OCI-LY3 (cell line): ENCODE measurements at regions not wholly inside any gene's neighbourhood (a gene's known extent, or its start where the extent isn't known, plus 50 kb on each side); places are given as distances from the start of the nearest gene placed in this dataset.

Experiments used
- H2AFZ ChIP-seq: fragments of 200-600, 300-600 bp; shearing (Covaris generic); 2 replicates; pipeline ENCODE4 v1.6.0; 2014; ENCODE audit warnings: antibody characterized with exemption, low read depth, low read length
- H3K27ac ChIP-seq: fragments of 200-600, 300-600 bp; sonication (generic); 2 replicates; pipeline ENCODE4 v1.5.1; 2014; ENCODE audit warnings: mild to moderate bottlenecking, low read length, moderate library complexity, mixed read lengths
- H3K27me3 ChIP-seq: fragments of 200-600, 300-600 bp; sonication (generic); 2 replicates; pipeline ENCODE4 v1.6.1; 2014; ENCODE audit warnings: low read depth, low read length, mixed read lengths
- H3K36me3 ChIP-seq: fragments of 200-600, 300-600 bp; sonication (generic); replicated peaks from 2 replicates; pipeline ENCODE3; 2014; ENCODE audit warnings: low read depth, low read length, mixed read lengths
- H3K4me1 ChIP-seq: fragments of 300-600, 200-600 bp; sonication (generic); 2 replicates; pipeline ENCODE4 v1.6.1; 2014; ENCODE audit warnings: low read length, mixed read lengths
- H3K4me2 ChIP-seq: fragments of 200-600, 300-600 bp; sonication (generic); 2 replicates; pipeline ENCODE4 v1.6.1; 2014; ENCODE audit warnings: low read length, mixed read lengths
- H3K4me3 ChIP-seq: fragments of 300-600, 200-600 bp; sonication (generic); 2 replicates; pipeline ENCODE4 v1.5.1; 2014; ENCODE audit warnings: antibody characterized with exemption, mild to moderate bottlenecking, low read length, moderate library complexity
- H3K79me2 ChIP-seq: fragments of 300-600, 200-600 bp; shearing (Covaris generic); 2 replicates; pipeline ENCODE4 v1.6.1; 2014; ENCODE audit warnings: mild to moderate bottlenecking, low read length, mixed read lengths
- H3K9ac ChIP-seq: fragments of 300-600, 200-600 bp; shearing (Covaris generic); 2 replicates; pipeline ENCODE4 v1.6.0; 2014; ENCODE audit warnings: mild to moderate bottlenecking, low read length, moderate library complexity
- H3K9me3 ChIP-seq: fragments of 200-600, 300-600 bp; shearing (Covaris generic); 2 replicates; pipeline ENCODE4 v1.6.1; 2014; ENCODE audit warnings: low read length, mixed read lengths; ENCODE audit not compliant: insufficient read depth
- H4K20me1 ChIP-seq: fragments of 200-600, 300-600 bp; sonication (generic); 2 replicates; pipeline ENCODE4 v1.6.1; 2016; ENCODE audit warnings: low read length, mixed read lengths; ENCODE audit not compliant: insufficient read depth
- CTCF ChIP-seq: fragments of 200-600, 300-600 bp; sonication (generic); IDR thresholded peaks from 2 replicates; pipeline ENCODE4 v1.5.1; 2014; ENCODE audit warnings: antibody characterized with exemption, low read length, low read depth
- EZH2phosphoT487 ChIP-seq: fragments of 200-600 bp; shearing (Covaris generic); IDR thresholded peaks from 2 replicates; pipeline ENCODE4 v1.6.1; 2018; ENCODE audit warnings: antibody characterized with exemption, mixed run types, low read depth

GRCh38 chr3:178458313-178459037, 77.8 kb upstream of the KCNMB2 start:
- no peak overlapping the region for H2AFZ ChIP-seq
- no peaks in the 10 kb centered on the region for H3K4me1 ChIP-seq
- H3K27ac ChIP-seq, result no peak overlapping the region

GRCh38 chr3:178459038-178459410, 77.2 kb upstream of the KCNMB2 start:
- H3K4me2 ChIP-seq, result no peak overlapping the region
- no peak overlapping the region for H3K9ac ChIP-seq
- H3K27me3 ChIP-seq, result peaks cover 3% of the 10 kb centered on the region; the same call in 1 of the 2 replicates
- H3K36me3 ChIP-seq, result no peaks in the 10 kb centered on the region
- H3K4me1 ChIP-seq, result no peaks in the 10 kb centered on the region
- TF ChIP-seq EZH2phosphoT487 (no peak), CTCF (no peak)
- no peaks in the 10 kb centered on the region for H3K9me3 ChIP-seq
- no peaks in the 10 kb centered on the region for H4K20me1 ChIP-seq
- no peak overlapping the region for H2AFZ ChIP-seq
- no peak overlapping the region for H3K27ac ChIP-seq
- H3K79me2 ChIP-seq, result no peaks in the 10 kb centered on the region
- H3K4me3 ChIP-seq, result no peak overlapping the region

More at GRCh38 chr3:178458313-178459037, 77.8 kb upstream of the KCNMB2 start:
- Histone ChIP-seq H3K9me3 (no peaks in the 10 kb centered on the region), H3K4me2 (no peak overlapping the region), H3K4me3 (no peak overlapping the region), H3K36me3 (no peaks in the 10 kb centered on the region), H4K20me1 (no peaks in the 10 kb centered on the region), H3K79me2 (no peaks in the 10 kb centered on the region), H3K27me3 (peaks cover 3% of the 10 kb centered on the region; the same call in 1 of the 2 replicates), H3K9ac (no peak overlapping the region)
- TF ChIP-seq EZH2phosphoT487, result no peak
- TF ChIP-seq CTCF, result no peak

GRCh38 chr3:178465260-178466180, 70.7 kb upstream of the KCNMB2 start:
- H3K4me2 ChIP-seq, result no peak overlapping the region
- no peaks in the 10 kb centered on the region for H3K36me3 ChIP-seq
- no peak overlapping the region for H3K27ac ChIP-seq
- H3K4me3 ChIP-seq, result no peak overlapping the region
- no peak overlapping the region for H3K9ac ChIP-seq
- no peak for TF ChIP-seq CTCF
- TF ChIP-seq EZH2phosphoT487, result no peak
- H2AFZ ChIP-seq, result no peak overlapping the region
- H3K79me2 ChIP-seq, result no peaks in the 10 kb centered on the region
- no peaks in the 10 kb centered on the region for H4K20me1 ChIP-seq
- H3K9me3 ChIP-seq, result no peaks in the 10 kb centered on the region
- H3K27me3 ChIP-seq, result no peaks in the 10 kb centered on the region
- H3K4me1 ChIP-seq, result no peaks in the 10 kb centered on the region

GRCh38 chr3:178472941-178473340, 63.3 kb upstream of the KCNMB2 start:
- no peaks in the 10 kb centered on the region for H4K20me1 ChIP-seq
- H3K4me2 ChIP-seq, result no peak overlapping the region
- no peak overlapping the region for H2AFZ ChIP-seq
- no peak overlapping the region for H3K9ac ChIP-seq
- H3K27me3 ChIP-seq, result no peaks in the 10 kb centered on the region
- H3K27ac ChIP-seq, result no peak overlapping the region
- H3K4me1 ChIP-seq, result no peaks in the 10 kb centered on the region
- no peaks in the 10 kb centered on the region for H3K9me3 ChIP-seq
- H3K36me3 ChIP-seq, result no peaks in the 10 kb centered on the region
- H3K79me2 ChIP-seq, result no peaks in the 10 kb centered on the region
- H3K4me3 ChIP-seq, result no peak overlapping the region
- TF ChIP-seq EZH2phosphoT487, result no peak
- TF ChIP-seq CTCF, result no peak
